ENCODE measurements at regions not wholly inside any gene's neighbourhood (a gene's known extent, or its start where the extent isn't known, plus 50 kb on each side); places are given as distances from the start of the nearest gene placed in this dataset.

- no peak overlapping the region for H3K4me2 ChIP-seq (ENCODE audit: control insufficient read depth, extremely low read depth, insufficient read depth, low read depth, low read length)
- FAIRE-seq (no peak), DNase-seq (ENCODE audit: low read depth, low spot score) (no peak)
- no peak overlapping the region for H2AFZ ChIP-seq (ENCODE audit: control insufficient read depth, low read length)
- no peaks in the 10 kb centered on the region for H3K4me1 ChIP-seq (ENCODE audit: control insufficient read depth, extremely low read depth, insufficient read depth, low read length)
- dilution Hi-C loops (cut with MboI; ENCODE audit: extremely low pct_ligation_motif_present, low sequenced_read_pairs): no loop called here
- H3K9ac ChIP-seq (ENCODE audit: control insufficient read depth, extremely low read depth, insufficient read depth, low read length): no peak overlapping the region
- no peaks in the 10 kb centered on the region for H3K27me3 ChIP-seq (ENCODE audit: control insufficient read depth, extremely low read depth, insufficient read depth, low read length)
- no peaks in the 10 kb centered on the region for H3K9me1 ChIP-seq (ENCODE audit: control insufficient read depth, extremely low read depth, insufficient read depth, low read length)
- no peaks in the 10 kb centered on the region for H3K79me2 ChIP-seq (ENCODE audit: control insufficient read depth, insufficient read depth, low read length)
- no peak overlapping the region for H3K4me3 ChIP-seq (ENCODE audit: control insufficient read depth in 2 of 3, extremely low read depth in 1 of 3, insufficient read depth in 2 of 3, low read depth in 1 of 3, low read length in 3 of 3)
- no peak for TF ChIP-seq CTCF (optimal IDR thresholded peaks at IDR 0.05 in 1 of 3, IDR thresholded peaks at IDR 0.05 in 1 of 3, conservative IDR thresholded peaks at IDR 0.05 in 1 of 3; ENCODE audit: extremely low read depth in 1 of 3, insufficient read depth in 2 of 3, low read length in 3 of 3)
- TF ChIP-seq EZH2 (IDR thresholded peaks at IDR 0.05; ENCODE audit: low read length): no peak
- H3K9me3 ChIP-seq (ENCODE audit: control insufficient read depth, low read depth, low read length): no peaks in the 10 kb centered on the region
- no peaks in the 10 kb centered on the region for H3K36me3 ChIP-seq (ENCODE audit: control insufficient read depth in 2 of 2, extremely low read depth in 1 of 2, insufficient read depth in 2 of 2, low read length in 2 of 2)
- no peak overlapping the region for H3K27ac ChIP-seq (ENCODE audit: control insufficient read depth, insufficient read depth, low read length)
- no peaks in the 10 kb centered on the region for H4K20me1 ChIP-seq (ENCODE audit: control insufficient read depth, extremely low read depth, insufficient read depth, low read length)
Observed at GRCh38 chr7:9324513-9324912, 891.1 kb downstream of the NXPH1 start.

- H3K9ac ChIP-seq (ENCODE audit: control insufficient read depth, extremely low read depth, insufficient read depth, low read length): no peak overlapping the region
- no peak overlapping the region for H3K4me2 ChIP-seq (ENCODE audit: control insufficient read depth, extremely low read depth, insufficient read depth, low read depth, low read length)
- H3K27me3 ChIP-seq (ENCODE audit: control insufficient read depth, extremely low read depth, insufficient read depth, low read length): no peaks in the 10 kb centered on the region
- no peak overlapping the region for H2AFZ ChIP-seq (ENCODE audit: control insufficient read depth, low read length)
- dilution Hi-C loops (cut with MboI; ENCODE audit: extremely low pct_ligation_motif_present, low sequenced_read_pairs): no loop called here
- FAIRE-seq (no peak), DNase-seq (ENCODE audit: low read depth, low spot score) (no peak)
- H4K20me1 ChIP-seq (ENCODE audit: control insufficient read depth, extremely low read depth, insufficient read depth, low read length): no peaks in the 10 kb centered on the region
- H3K4me3 ChIP-seq (ENCODE audit: control insufficient read depth in 2 of 3, extremely low read depth in 1 of 3, insufficient read depth in 2 of 3, low read depth in 1 of 3, low read length in 3 of 3): no peak overlapping the region
- H3K27ac ChIP-seq (ENCODE audit: control insufficient read depth, insufficient read depth, low read length): no peak overlapping the region
- H3K36me3 ChIP-seq (ENCODE audit: control insufficient read depth in 2 of 2, extremely low read depth in 1 of 2, insufficient read depth in 2 of 2, low read length in 2 of 2): no peaks in the 10 kb centered on the region
- TF ChIP-seq CTCF (optimal IDR thresholded peaks at IDR 0.05 in 1 of 3, IDR thresholded peaks at IDR 0.05 in 1 of 3, conservative IDR thresholded peaks at IDR 0.05 in 1 of 3; ENCODE audit: extremely low read depth in 1 of 3, insufficient read depth in 2 of 3, low read length in 3 of 3) (no peak), EZH2 (IDR thresholded peaks at IDR 0.05; ENCODE audit: low read length) (no peak)
- H3K4me1 ChIP-seq (ENCODE audit: control insufficient read depth, extremely low read depth, insufficient read depth, low read length): no peaks in the 10 kb centered on the region
- H3K79me2 ChIP-seq (ENCODE audit: control insufficient read depth, insufficient read depth, low read length): no peaks in the 10 kb centered on the region
- no peaks in the 10 kb centered on the region for H3K9me3 ChIP-seq (ENCODE audit: control insufficient read depth, low read depth, low read length)
- H3K9me1 ChIP-seq (ENCODE audit: control insufficient read depth, extremely low read depth, insufficient read depth, low read length): no peaks in the 10 kb centered on the region
Observed at GRCh38 chr7:9328296-9328695, 894.9 kb downstream of the NXPH1 start.

Measured in keratinocyte (primary cell).